GM18519 (cell line): ENCODE measurements at regions not wholly inside any gene's neighbourhood (a gene's known extent, or its start where the extent isn't known, plus 50 kb on each side); places are given as distances from the start of the nearest gene placed in this dataset.
A peak's percentile ranks its signal among the peaks of the same experiment; 100 is the strongest.
"Not testable (repeated sequence)": the region's sequence is repeated elsewhere in the genome, so short reads cannot be mapped to it uniquely, and the experiment has no call there.

Experiments
- ATAC-seq: cut with Tn5 transposase; IDR thresholded peaks from one replicate; pipeline ENCODE4 v1.9.1; 2021; ENCODE audit warnings: mild to moderate bottlenecking, moderate library complexity; ENCODE audit not compliant: unreplicated experiment, low FRiP score

- no peak for ATAC-seq
These were observed 305.8 kb downstream of the KIF20B start for GRCh38 chr10:90007226-90007625.

- not testable (repeated sequence) for ATAC-seq
These were observed 309.9 kb downstream of the KIF20B start for GRCh38 chr10:90011281-90011680.

DNA sequence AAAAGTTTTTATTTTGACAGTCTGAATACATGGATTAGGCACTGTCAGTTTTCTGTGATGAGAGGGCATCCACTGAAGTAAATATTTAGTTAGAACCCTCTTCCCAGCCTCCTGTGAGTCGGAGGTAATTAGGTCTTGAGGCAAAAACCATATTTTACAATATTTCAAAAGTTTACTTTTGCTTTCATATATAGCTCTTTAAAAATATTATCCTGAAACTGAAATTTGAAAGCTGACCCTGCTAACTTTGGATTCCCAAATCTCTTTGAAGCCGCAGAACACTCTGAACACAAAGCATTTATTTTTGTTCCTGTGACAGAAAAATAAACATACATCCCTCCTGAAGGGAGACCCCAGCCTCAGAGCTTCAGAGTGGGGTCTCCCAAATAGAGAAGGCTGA lies 317.4 kb downstream of the KIF20B start:
- ATAC-seq: no peak

DNA sequence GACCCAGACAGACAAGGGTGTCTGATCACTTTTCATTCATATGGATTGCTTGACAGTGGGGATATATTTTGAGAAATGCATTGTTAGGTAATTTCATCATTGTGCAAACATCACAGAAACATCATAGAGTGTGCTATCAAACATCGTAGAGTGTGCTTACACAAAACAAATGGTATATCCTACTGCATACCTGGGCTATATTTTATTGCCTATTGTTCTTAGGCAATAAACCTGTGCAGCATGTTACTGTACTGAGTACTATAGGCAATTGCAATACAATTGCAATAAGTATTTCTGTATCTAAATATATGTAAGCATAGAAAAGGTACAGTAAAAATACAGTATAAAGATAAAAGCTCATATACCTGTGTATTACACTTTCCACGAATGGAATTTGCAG lies 319.1 kb downstream of the KIF20B start:
- no peak for ATAC-seq

- no peak for ATAC-seq
These were observed 322.6 kb downstream of the KIF20B start for GRCh38 chr10:90023950-90024349.

DNA sequence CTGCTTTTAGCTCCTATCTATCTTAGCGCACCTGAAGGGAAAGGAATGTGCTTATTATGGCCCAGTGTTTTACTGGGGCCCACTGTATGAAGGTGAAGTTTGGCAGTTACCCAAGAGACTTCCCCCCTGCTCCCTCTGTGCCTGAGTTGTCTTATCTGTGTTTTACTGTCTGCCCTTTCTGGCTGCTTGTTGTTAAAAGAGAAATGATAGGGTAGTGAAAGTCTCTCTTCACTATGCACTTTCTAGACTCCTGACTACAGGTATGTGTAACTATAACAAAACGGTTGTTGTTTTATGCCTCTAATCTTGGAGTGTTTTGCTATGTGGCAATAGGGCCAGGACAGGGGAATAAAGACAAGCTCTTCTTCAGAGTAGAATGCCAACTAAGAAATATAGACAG lies 326.9 kb downstream of the KIF20B start:
- ATAC-seq: no peak

DNA sequence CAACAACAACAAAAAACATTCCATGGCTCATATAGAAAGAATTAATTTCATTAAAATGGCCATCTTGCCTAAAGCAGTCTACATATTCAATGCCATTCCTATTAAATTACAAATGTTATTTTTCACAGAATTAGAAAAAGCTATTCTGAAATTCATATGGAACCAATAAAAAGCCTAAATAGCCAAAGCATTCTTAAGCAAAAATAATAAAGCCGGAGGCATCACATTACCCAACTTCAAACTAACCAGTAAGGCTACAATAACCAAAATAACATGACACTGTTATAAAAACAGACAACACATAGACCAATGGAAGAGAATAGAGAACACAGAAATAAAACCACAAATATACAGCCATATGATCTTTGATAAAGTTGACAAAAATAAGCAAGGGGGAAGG lies 330.4 kb downstream of the KIF20B start:
- ATAC-seq: no peak

DNA sequence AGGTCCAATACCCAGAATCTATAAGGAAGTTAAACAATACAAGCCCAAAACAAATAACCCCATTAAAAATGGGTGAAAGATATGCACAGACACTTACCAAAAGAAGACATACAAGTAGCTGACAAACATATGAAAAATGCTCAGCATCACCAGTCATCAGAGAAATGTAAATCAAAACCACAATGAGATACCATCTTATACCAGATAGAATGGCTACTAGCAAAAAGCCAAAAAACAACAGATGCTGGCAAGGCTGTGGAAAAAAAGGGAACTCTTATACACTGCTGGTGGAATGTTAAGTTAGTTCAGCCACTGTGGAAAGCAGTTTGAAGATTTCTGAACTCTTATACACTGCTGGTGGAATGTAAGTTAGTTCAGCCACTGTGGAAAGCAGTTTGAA lies 331.1 kb downstream of the KIF20B start:
- no peak for ATAC-seq

DNA sequence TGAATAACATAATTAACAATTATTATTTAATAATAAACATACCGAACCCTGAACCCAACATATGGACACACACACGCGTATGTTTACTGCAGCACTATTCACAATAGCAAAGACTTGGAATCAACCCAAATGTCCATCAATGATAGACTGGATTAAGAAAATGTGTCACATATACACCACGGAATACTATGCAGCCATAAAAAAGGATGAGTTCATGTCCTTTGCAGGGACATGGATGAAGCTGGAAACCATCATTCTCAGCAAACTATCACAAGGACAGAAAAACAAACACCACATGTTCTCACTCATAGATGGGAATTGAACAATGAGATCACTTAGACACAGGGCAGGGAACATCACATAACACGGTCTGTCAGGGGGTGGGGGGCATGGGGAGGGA lies 333.5 kb downstream of the KIF20B start:
- not testable (repeated sequence) for ATAC-seq

DNA sequence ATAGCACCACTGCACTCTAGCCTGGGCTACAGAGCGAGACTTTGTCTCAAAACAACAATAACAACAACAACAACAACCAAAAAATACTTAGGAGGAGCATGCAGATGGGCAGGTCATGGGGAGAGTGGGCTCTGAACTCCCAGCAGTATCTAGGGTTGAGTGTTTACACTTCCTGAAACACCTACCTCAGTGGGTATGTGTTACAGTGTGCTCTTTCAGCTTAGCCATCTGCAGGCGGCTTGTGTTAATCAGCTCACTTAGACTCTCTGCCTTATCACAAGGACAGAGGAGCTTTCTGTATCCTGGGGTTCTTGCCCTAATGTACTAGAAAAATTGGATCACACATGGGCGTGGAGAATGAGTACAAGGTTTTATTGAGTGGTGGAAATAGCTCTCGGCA lies 340.2 kb downstream of the KIF20B start:
- no peak for ATAC-seq

DNA sequence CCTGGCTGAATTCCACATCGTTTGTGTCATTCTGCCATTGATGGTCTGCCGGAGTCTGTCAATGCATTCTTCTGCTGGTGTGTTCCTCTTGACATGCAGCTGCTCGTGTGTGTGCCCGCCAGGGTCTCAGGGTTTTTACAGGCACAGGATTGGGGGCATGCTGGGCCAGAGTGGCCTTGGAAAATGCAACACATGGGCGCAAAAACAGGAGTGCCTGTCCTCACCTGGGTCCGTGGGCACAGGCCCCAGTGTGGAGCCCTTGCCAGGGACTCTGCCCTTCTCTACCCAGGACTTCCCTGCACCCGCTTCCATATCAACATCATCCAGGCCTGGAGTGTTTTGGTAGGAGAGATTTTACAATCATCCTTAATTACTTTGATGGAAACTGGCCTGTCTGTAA lies 340.7 kb downstream of the KIF20B start:
- no peak for ATAC-seq

DNA sequence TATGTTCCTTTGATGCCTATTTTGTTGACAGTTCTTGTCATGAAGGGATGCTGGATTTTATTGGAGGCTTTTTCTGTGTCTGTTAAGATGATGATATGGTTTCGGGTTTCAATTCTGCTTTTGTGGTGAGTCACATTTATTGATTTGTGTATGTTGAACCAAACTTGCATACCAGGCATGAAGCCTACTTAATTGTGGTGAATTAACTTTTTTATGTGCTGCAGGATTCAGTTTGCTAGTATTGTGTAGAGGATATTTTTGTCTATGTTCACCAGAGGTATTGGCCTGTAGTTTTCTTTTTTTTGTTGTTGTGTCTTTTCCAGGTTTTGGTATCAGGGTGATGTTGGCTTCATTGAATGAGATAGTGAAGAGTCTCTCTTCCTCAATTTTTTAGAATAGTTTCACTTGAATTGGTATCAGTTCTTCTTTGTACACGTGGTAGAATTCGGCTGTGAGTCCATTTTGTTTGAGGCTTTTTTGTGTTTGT lies 345.9 kb downstream of the KIF20B start:
- ATAC-seq: peak; percentile 79

- ATAC-seq: no peak
These were observed 349.7 kb downstream of the KIF20B start for GRCh38 chr10:90051053-90051452.

DNA sequence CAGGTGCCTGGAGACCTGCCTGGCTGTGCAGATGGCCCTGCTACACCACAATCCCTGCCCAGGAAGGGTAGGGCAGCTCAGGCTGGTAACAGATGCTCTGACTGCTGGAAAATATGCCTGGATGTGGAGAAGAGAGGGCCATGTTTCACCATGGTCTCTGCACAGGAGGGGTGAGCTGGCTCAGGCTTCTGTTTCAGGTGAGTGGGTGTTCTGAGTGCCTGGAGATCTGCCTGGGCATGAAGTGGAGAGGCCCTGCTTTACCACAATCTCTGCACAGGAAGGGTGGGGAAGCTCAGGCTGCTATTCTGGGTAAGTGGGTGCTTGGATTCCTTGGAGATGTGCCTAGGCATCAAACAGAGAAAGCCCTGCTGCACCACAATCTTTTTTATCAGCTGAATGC lies 350.1 kb downstream of the KIF20B start:
- ATAC-seq: no peak

- ATAC-seq: no peak
These were observed 361.4 kb downstream of the KIF20B start for GRCh38 chr10:90062786-90063185.

- ATAC-seq: no peak
These were observed 362.9 kb downstream of the KIF20B start for GRCh38 chr10:90064295-90064694.

DNA sequence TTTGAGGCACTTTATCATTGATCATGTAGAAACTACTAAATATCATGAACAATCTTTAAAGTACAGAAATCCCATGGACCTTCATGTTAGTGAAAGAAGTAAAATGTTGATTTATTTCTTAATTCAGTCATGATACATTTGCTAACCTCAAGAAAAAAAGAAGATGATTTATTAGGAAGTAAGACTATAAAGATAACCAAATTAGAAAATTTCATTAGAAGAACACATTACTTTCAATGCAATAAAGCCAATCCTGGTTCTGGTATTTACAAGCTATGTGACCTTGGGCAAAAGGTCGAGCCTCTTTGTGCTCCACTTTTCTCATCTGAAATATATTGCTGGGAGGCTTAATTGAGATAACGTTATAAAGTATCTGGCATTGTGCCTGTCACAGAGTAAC lies 365.0 kb downstream of the KIF20B start:
- no peak for ATAC-seq

GRCh38 chr10:90075995-90076394 lies 374.6 kb downstream of the KIF20B start:
- no peak for ATAC-seq

GRCh38 chr10:90079819-90080218 lies 378.4 kb downstream of the KIF20B start:
- ATAC-seq: no peak

- ATAC-seq: not testable (repeated sequence)
These were observed 385.3 kb downstream of the KIF20B start for GRCh38 chr10:90086606-90087190.

- ATAC-seq: peak; percentile 99
These were observed 386.0 kb downstream of the KIF20B start for GRCh38 chr10:90087197-90088023.

GRCh38 chr10:90088024-90088317 lies 386.6 kb downstream of the KIF20B start:
- no peak for ATAC-seq
